SJCRH30 (cell line): ENCODE measurements at regions not wholly inside any gene's neighbourhood (a gene's known extent, or its start where the extent isn't known, plus 50 kb on each side); places are given as distances from the start of the nearest gene placed in this dataset.

ENCODE experiments used
- DNase-seq, 2 experiments: peaks; one replicate each; pipeline ENCODE4 v3.0.0-alpha.2; 2015 to 2020
- H3K27ac ChIP-seq: fragments of 250-450 bp; sonication (Bioruptor Pico); 2 replicates; pipeline ENCODE4 v1.5.1; 2020; ENCODE audit warnings: mild to moderate bottlenecking, moderate library complexity
- H3K27me3 ChIP-seq: fragments of 250-450 bp; sonication (Bioruptor Pico); 2 replicates; pipeline ENCODE4 v1.5.1; 2020; ENCODE audit warnings: mild to moderate bottlenecking, moderate library complexity
- H3K36me3 ChIP-seq: fragments of 250-450 bp; sonication (Bioruptor Pico); 2 replicates; pipeline ENCODE4 v1.5.1; 2020; ENCODE audit warnings: mild to moderate bottlenecking, moderate library complexity
- H3K4me1 ChIP-seq: fragments of 250-450 bp; sonication (Bioruptor Pico); 2 replicates; pipeline ENCODE4 v1.5.1; 2020; ENCODE audit warnings: mild to moderate bottlenecking, moderate library complexity
- H3K4me3 ChIP-seq: fragments of 250-450 bp; sonication (Bioruptor Pico); 2 replicates; pipeline ENCODE4 v1.5.1; 2020; ENCODE audit warnings: mild to moderate bottlenecking, moderate library complexity
- H3K9me3 ChIP-seq: fragments of 250-450 bp; sonication (Bioruptor Pico); replicated peaks from 2 replicates; pipeline ENCODE4 v1.5.1; 2020; ENCODE audit warnings: mild to moderate bottlenecking, moderate library complexity

GRCh38 chr6:1257778-1258177 is 54.1 kb upstream of the FOXQ1 start:
- DNase-seq, result no peak

GRCh38 chr6:1256435-1257008 is 55.4 kb upstream of the FOXQ1 start:
- no peak for DNase-seq
- no peaks in the 10 kb centered on the region for H3K9me3 ChIP-seq

More at GRCh38 chr6:1257778-1258177, 54.1 kb upstream of the FOXQ1 start:
- Histone ChIP-seq H3K4me3 (no peak overlapping the region), H3K27ac (no peak overlapping the region), H3K9me3 (no peaks in the 10 kb centered on the region), H3K27me3 (no peaks in the 10 kb centered on the region), H3K4me1 (no peaks in the 10 kb centered on the region), H3K36me3 (no peaks in the 10 kb centered on the region)

GRCh38 chr6:1255636-1256365 is 56.1 kb upstream of the FOXQ1 start:
- Histone ChIP-seq H3K27me3 (no peaks in the 10 kb centered on the region), H3K4me1 (no peaks in the 10 kb centered on the region), H3K9me3 (no peaks in the 10 kb centered on the region), H3K36me3 (no peaks in the 10 kb centered on the region), H3K27ac (no peak overlapping the region), H3K4me3 (no peak overlapping the region)
- DNase-seq, result no peak

More at GRCh38 chr6:1256435-1257008, 55.4 kb upstream of the FOXQ1 start:
- no peaks in the 10 kb centered on the region for H3K4me1 ChIP-seq
- no peak overlapping the region for H3K4me3 ChIP-seq
- no peak overlapping the region for H3K27ac ChIP-seq
- no peaks in the 10 kb centered on the region for H3K27me3 ChIP-seq
- no peaks in the 10 kb centered on the region for H3K36me3 ChIP-seq

DNA sequence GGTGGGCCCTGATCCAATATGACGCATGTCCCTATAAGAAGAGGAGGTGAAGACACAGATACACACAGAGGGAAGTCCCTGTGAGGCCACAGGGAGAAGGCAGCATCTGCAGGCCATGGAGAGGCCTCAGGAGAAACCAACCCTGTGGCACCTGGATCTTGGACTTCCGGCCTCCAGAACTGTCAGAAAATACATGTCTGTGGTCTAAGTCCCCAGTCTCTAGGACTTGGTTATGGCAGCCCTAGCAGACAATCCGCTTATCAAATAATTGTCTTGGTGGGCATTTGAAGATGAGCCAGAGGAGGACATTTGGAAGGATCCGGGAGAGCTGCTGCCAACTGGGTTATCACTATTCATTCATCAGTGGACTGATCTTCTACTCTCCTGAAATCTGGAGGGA is 57.6 kb upstream of the FOXQ1 start:
- DNase-seq, result no peak
- no peaks in the 10 kb centered on the region for H3K4me1 ChIP-seq
- no peak overlapping the region for H3K27ac ChIP-seq
- H3K9me3 ChIP-seq, result no peaks in the 10 kb centered on the region
- H3K4me3 ChIP-seq, result no peak overlapping the region
- H3K27me3 ChIP-seq, result no peaks in the 10 kb centered on the region
- no peaks in the 10 kb centered on the region for H3K36me3 ChIP-seq

DNA sequence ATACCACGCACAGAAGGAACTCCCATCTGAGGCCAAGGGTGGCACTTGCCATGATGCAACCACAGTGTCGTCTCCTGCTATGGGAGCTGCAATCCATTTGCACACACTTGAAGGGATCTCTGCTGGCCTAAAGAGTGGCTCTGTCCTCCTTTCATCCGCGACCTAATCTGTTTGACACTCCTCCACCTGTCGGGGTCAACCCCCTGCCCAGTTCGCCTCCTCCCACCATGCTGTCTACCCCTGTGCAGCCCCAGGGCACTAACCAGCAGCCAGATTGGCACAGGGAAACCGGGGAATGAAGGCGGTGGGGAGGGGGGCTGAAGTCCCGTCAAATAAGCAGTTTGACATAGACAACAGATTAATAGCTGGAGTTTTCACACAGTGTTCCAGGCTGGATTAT is 58.1 kb upstream of the FOXQ1 start:
- Histone ChIP-seq H3K4me1 (no peaks in the 10 kb centered on the region), H3K27ac (no peak overlapping the region), H3K9me3 (no peaks in the 10 kb centered on the region), H3K36me3 (no peaks in the 10 kb centered on the region), H3K27me3 (no peaks in the 10 kb centered on the region), H3K4me3 (no peak overlapping the region)
- DNase-seq, result no peak

- H3K4me1 ChIP-seq, result no peaks in the 10 kb centered on the region
- no peak overlapping the region for H3K27ac ChIP-seq
- no peaks in the 10 kb centered on the region for H3K27me3 ChIP-seq
- DNase-seq, result no peak
- no peaks in the 10 kb centered on the region for H3K9me3 ChIP-seq
- H3K4me3 ChIP-seq, result no peak overlapping the region
- H3K36me3 ChIP-seq, result no peaks in the 10 kb centered on the region
Observed at GRCh38 chr6:1251198-1252155, 60.4 kb upstream of the FOXQ1 start.

GRCh38 chr6:1250489-1251197 is 61.3 kb upstream of the FOXQ1 start:
- Histone ChIP-seq H3K36me3 (no peaks in the 10 kb centered on the region), H3K27me3 (no peaks in the 10 kb centered on the region), H3K4me1 (no peaks in the 10 kb centered on the region), H3K9me3 (no peaks in the 10 kb centered on the region), H3K4me3 (no peak overlapping the region), H3K27ac (no peak overlapping the region)
- DNase-seq, result no peak

DNA sequence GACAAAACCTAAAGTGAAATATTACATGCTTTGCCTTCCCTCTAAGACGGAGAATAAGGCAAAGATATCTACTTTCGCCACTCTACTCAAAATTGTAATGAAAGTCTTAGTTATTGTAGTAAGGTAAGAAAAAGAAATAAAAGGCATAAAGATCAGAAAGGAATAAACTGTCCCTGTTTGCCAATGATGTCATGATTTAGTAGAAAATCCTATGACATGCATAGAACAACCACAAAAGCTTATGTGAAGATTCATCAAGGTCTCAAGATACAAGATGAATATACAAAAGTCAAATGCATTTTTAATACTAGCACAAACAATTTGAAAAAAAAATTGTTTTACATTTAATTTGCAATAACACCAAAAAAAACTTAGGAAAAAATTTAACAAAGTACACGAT is 64.0 kb upstream of the FOXQ1 start:
- Histone ChIP-seq H3K27me3 (no peaks in the 10 kb centered on the region), H3K4me3 (no peak overlapping the region), H3K9me3 (no peaks in the 10 kb centered on the region), H3K27ac (no peak overlapping the region), H3K36me3 (no peaks in the 10 kb centered on the region), H3K4me1 (no peaks in the 10 kb centered on the region)
- no peak for DNase-seq

DNA sequence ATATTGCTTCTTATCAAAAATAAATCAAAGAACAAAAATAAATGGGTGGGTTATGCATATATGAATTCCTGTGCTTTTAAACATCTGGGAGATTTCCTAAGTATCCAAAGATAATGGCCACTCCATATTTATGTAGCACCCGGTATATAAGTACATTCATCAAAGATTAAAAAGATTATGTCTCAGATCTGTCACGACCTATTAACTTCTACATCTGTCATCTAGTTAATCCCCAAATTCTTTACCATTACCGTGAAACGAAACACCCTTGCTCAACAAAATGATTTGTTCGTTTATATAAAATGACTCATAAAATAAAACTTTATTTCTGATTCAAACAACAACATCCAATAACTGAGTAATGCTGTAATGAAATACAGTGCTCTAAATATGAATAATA is 64.8 kb upstream of the FOXQ1 start:
- no peak overlapping the region for H3K27ac ChIP-seq
- H3K4me1 ChIP-seq, result no peaks in the 10 kb centered on the region
- no peaks in the 10 kb centered on the region for H3K9me3 ChIP-seq
- H3K4me3 ChIP-seq, result no peak overlapping the region
- H3K36me3 ChIP-seq, result no peaks in the 10 kb centered on the region
- no peak for DNase-seq
- no peaks in the 10 kb centered on the region for H3K27me3 ChIP-seq

DNA sequence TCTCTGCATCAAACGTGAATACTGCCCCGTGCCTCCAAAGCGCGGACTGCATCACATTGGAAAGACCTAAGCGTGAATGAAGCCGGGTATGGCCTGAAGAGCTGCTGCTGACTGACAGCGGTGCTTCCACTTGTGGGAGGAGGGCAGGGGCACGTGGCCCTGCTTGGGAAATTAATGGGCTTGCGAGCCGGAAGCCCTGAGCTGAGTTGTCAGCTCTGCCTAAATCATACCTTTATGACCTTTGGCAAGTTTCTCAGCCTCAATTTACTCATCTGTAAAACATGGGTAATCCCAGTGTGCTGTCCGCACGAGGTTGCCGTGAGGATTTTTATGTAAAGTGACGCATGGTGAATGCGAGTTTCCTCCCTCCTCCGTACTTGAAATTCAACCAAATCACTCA is 67.0 kb upstream of the FOXQ1 start:
- no peak for DNase-seq
- no peaks in the 10 kb centered on the region for H3K27me3 ChIP-seq
- no peak overlapping the region for H3K4me3 ChIP-seq
- no peaks in the 10 kb centered on the region for H3K36me3 ChIP-seq
- H3K9me3 ChIP-seq, result no peaks in the 10 kb centered on the region
- H3K27ac ChIP-seq, result no peak overlapping the region
- no peaks in the 10 kb centered on the region for H3K4me1 ChIP-seq

GRCh38 chr6:1244278-1244677 is 67.6 kb upstream of the FOXQ1 start:
- H3K4me1 ChIP-seq, result no peaks in the 10 kb centered on the region
- no peak for DNase-seq
- no peak overlapping the region for H3K4me3 ChIP-seq
- no peak overlapping the region for H3K27ac ChIP-seq
- no peaks in the 10 kb centered on the region for H3K36me3 ChIP-seq
- H3K9me3 ChIP-seq, result no peaks in the 10 kb centered on the region
- no peaks in the 10 kb centered on the region for H3K27me3 ChIP-seq

- DNase-seq, result no peak
- Histone ChIP-seq H3K27me3 (no peaks in the 10 kb centered on the region), H3K4me1 (no peaks in the 10 kb centered on the region), H3K4me3 (no peak overlapping the region), H3K9me3 (no peaks in the 10 kb centered on the region), H3K36me3 (no peaks in the 10 kb centered on the region), H3K27ac (no peak overlapping the region)
Observed at GRCh38 chr6:1242446-1242845, 69.5 kb upstream of the FOXQ1 start.

GRCh38 chr6:1242021-1242420 is 69.9 kb upstream of the FOXQ1 start:
- Histone ChIP-seq H3K27me3 (no peaks in the 10 kb centered on the region), H3K27ac (no peak overlapping the region), H3K4me1 (no peaks in the 10 kb centered on the region), H3K36me3 (no peaks in the 10 kb centered on the region), H3K9me3 (no peaks in the 10 kb centered on the region), H3K4me3 (no peak overlapping the region)
- no peak for DNase-seq

DNA sequence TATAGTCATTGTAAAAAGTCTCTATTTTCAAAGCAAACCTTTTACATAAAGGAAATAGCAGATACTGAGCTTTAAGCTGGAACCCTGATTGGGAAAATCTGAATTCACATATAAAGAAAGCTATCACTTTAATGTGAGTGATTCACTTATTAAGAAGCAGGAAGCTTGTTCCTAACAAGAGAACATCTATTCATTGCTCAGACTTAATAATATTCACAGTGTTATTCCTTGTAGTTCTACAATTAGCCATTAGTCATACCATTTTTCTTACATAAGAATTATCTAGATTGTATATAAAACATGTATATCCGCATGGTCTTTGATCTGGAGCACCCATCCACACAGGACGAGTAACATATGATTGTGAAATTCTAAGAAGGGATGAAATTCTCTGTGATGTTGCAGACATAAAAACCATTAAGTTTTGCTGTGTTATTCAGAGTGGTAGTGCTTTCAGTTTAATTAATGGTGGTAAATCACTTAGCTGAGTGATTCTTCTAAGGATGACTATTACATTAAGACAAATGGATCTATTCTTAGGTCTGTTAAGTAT is 71.1 kb upstream of the FOXQ1 start:
- Histone ChIP-seq H3K27me3 (no peaks in the 10 kb centered on the region), H3K36me3 (no peaks in the 10 kb centered on the region), H3K27ac (no peak overlapping the region), H3K4me1 (no peaks in the 10 kb centered on the region), H3K4me3 (no peak overlapping the region), H3K9me3 (no peaks in the 10 kb centered on the region)
- no peak for DNase-seq
